GM12801 (cell line): ENCODE measurements at regions not wholly inside any gene's neighbourhood (a gene's known extent, or its start where the extent isn't known, plus 50 kb on each side); places are given as distances from the start of the nearest gene placed in this dataset.

Source experiments
- TF ChIP-seq, protein P1 (sequence below): IDR thresholded peaks from one replicate; pipeline ENCODE4 v1.5.1; 2011; ENCODE audit warnings: control low read depth; ENCODE audit not compliant: insufficient read length; ENCODE audit errors: extremely low read depth

- TF ChIP-seq, protein P1, sequence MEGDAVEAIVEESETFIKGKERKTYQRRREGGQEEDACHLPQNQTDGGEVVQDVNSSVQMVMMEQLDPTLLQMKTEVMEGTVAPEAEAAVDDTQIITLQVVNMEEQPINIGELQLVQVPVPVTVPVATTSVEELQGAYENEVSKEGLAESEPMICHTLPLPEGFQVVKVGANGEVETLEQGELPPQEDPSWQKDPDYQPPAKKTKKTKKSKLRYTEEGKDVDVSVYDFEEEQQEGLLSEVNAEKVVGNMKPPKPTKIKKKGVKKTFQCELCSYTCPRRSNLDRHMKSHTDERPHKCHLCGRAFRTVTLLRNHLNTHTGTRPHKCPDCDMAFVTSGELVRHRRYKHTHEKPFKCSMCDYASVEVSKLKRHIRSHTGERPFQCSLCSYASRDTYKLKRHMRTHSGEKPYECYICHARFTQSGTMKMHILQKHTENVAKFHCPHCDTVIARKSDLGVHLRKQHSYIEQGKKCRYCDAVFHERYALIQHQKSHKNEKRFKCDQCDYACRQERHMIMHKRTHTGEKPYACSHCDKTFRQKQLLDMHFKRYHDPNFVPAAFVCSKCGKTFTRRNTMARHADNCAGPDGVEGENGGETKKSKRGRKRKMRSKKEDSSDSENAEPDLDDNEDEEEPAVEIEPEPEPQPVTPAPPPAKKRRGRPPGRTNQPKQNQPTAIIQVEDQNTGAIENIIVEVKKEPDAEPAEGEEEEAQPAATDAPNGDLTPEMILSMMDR = no peak
Observed at GRCh38 chr20:4344670-4345069, 95.6 kb upstream of the ADRA1D start.

DNA sequence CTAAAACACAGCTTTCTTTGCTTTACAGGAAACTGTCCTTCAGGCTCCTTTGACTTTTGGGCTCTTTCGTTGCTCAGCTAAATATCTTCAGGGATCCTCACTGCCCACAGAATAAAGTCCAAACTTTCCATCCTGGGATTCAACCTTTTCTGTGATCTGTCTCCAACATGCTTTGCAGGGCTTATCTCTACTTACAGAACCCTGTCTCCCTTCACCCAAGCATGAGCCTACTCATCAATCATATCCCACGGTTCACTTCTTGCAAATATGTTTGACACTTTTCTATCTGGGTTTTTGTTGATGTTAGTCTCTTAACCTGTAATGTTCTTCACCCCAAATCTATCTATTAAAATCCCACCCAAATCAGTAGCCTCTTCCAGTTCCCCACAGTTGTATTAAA is 93.5 kb upstream of the ADRA1D start:
- TF ChIP-seq, protein P1 = no peak

DNA sequence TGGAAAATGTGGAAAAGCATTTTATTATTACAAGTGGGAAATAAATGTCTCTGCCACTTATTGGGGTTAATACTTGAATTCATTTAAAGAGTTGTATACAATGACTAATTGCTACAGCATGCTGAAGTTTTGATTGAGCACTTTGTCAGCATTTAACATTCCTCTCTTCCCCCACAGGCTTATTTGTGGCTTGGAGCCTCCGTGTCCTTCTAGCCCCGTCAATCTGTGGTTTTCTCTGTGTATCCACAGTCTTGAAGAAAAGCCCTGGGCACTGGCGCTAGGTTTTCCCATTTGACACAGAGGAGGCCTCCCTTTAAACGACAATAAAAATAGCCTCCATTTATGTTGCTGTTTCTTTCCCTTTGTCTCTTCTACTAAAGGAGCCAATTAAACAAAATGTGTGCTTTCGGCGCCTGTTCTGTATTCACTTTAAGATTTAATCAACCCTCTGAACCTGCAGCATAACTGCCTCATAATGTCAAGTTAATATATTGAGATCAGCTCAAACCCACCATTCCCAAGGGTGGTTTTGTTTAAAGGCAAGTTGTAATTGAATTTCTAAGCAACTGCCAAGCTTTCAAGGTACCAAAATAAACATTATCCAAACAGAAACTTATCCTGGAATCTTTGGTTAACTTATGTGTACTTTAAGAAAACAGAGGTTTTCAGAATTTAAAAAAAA is 92.9 kb upstream of the ADRA1D start:
- TF ChIP-seq, protein P1 = no peak

GRCh38 chr20:4335722-4336121 is 86.6 kb upstream of the ADRA1D start:
- TF ChIP-seq, protein P1 = no peak

GRCh38 chr20:4332121-4332860 is 83.2 kb upstream of the ADRA1D start:
- TF ChIP-seq, protein P1 = no peak

GRCh38 chr20:4330011-4330410 is 80.9 kb upstream of the ADRA1D start:
- TF ChIP-seq, protein P1 = no peak

GRCh38 chr20:4329232-4329631 is 80.1 kb upstream of the ADRA1D start:
- TF ChIP-seq, protein P1 = no peak
